Natural killer cell (primary cell): ENCODE measurements at regions not wholly inside any gene's neighbourhood (a gene's known extent, or its start where the extent isn't known, plus 50 kb on each side); places are given as distances from the start of the nearest gene placed in this dataset.

Experiments
- ATAC-seq, 3 donors: fragments of 150-1000 bp in 2 of 3; fragments of 200-7000 bp in 1 of 3; cut with Tn5 transposase; 1 replicate in 1 of 3; 2 replicates in 2 of 3; pipeline ENCODE4 v1.10.0; 2021; ENCODE audit warnings: mild to moderate bottlenecking in 2 of 3, moderate library complexity in 2 of 3
- DNase-seq, 2 donors: peaks; one replicate each; pipeline versions ENCODE4 v3.0.0 to v3.0.0-alpha.2; 2013 to 2021; ENCODE audit warnings: mixed read lengths in 1 of 2
- H3K27ac ChIP-seq: one replicate; pipeline ENCODE4 v1.5.1; 2013; ENCODE audit warnings: mild to moderate bottlenecking, low read length
- H3K27me3 ChIP-seq: one replicate; pipeline ENCODE4 v1.6.1; 2013; ENCODE audit warnings: low read length; ENCODE audit not compliant: control insufficient read depth, insufficient read depth
- H3K36me3 ChIP-seq: one replicate; pipeline ENCODE4 v1.6.1; 2013; ENCODE audit warnings: low read length; ENCODE audit not compliant: control insufficient read depth, insufficient read depth
- H3K4me1 ChIP-seq: one replicate; pipeline ENCODE4 v1.6.1; 2013; ENCODE audit warnings: low read length; ENCODE audit not compliant: control insufficient read depth, insufficient read depth
- H3K4me3 ChIP-seq: one replicate; pipeline ENCODE4 v1.5.1; 2013; ENCODE audit warnings: low read length
- H3K9me3 ChIP-seq: one replicate; pipeline ENCODE4 v1.6.1; 2013; ENCODE audit warnings: low read length; ENCODE audit not compliant: control insufficient read depth, insufficient read depth
- H3K27ac Mint-ChIP-seq, 2 donors: one replicate each; pipeline ENCODE4 v1.8.0; 2022; ENCODE audit warnings: mild to moderate bottlenecking in 2 of 2, mixed read lengths in 2 of 2, moderate library complexity in 1 of 2
- H3K27me3 Mint-ChIP-seq, 2 donors: one replicate each; pipeline ENCODE4 v1.8.0; 2022; ENCODE audit warnings: low read depth in 2 of 2, mixed read lengths in 2 of 2
- H3K36me3 Mint-ChIP-seq: one replicate; pipeline ENCODE4 v1.8.0; 2022; ENCODE audit warnings: mixed read lengths
- H3K4me1 Mint-ChIP-seq, 2 donors: one replicate each; pipeline ENCODE4 v1.8.0; 2022; ENCODE audit warnings: mixed read lengths in 2 of 2
- H3K4me3 Mint-ChIP-seq: one replicate; pipeline ENCODE4 v1.8.0; 2022; ENCODE audit warnings: mild to moderate bottlenecking, moderate library complexity, mixed read lengths
- H3K9me3 Mint-ChIP-seq, 2 donors: one replicate each; pipeline ENCODE4 v1.8.0; 2022; ENCODE audit warnings: mixed read lengths in 2 of 2
- CTCF ChIP-seq: fragments of 200-600 bp; IDR thresholded peaks from one replicate; pipeline ENCODE4 v1.8.0; 2022; ENCODE audit warnings: antibody characterized with exemption
- WGBS: methylation state at CpG from one replicate; pipeline ENCODE4 v1.1.7; 2013; ENCODE audit warnings: missing lambda C conversion rate; ENCODE audit not compliant: insufficient coverage; 5-methylcytosine and 5-hydroxymethylcytosine counted together
- intact Hi-C: fragments of 100-400 bp; cut with micrococcal nuclease; formaldehyde crosslinking; loops from one replicate; pipeline ENCODE4 v1.14.2; 2022

GRCh38 chr7:84565345-84566074, 370.9 kb upstream of the SEMA3A start:
- no peak overlapping the region for H3K27ac ChIP-seq
- H3K36me3 ChIP-seq = no peaks in the 10 kb centered on the region
- no peaks in the 10 kb centered on the region for H3K27me3 ChIP-seq
- Mint-ChIP-seq H3K27ac (no peak overlapping the region), H3K4me1 (no peaks in the 10 kb centered on the region), H3K27me3 (no peaks in the 10 kb centered on the region), H3K36me3 (no peaks in the 10 kb centered on the region), H3K9me3 (peaks cover 7 to 11% of the 10 kb centered on the region in 2 donors), H3K4me3 (no peak overlapping the region)
- intact Hi-C loops = loop anchor here (10.0 kb wide), 1 partner anchor 61 kb away; no protein-coding TSS in a partner anchor
- no peak overlapping the region for H3K4me3 ChIP-seq
- 100% methylated on average over 2 of the region's 2 CpGs for WGBS
- TF ChIP-seq CTCF = no peak
- no peaks in the 10 kb centered on the region for H3K4me1 ChIP-seq
- no peak for ATAC-seq
- H3K9me3 ChIP-seq = peaks cover 2% of the 10 kb centered on the region
- DNase-seq = no peak

GRCh38 chr7:84553711-84554110, 359.1 kb upstream of the SEMA3A start:
- Mint-ChIP-seq H3K4me3 (no peak overlapping the region), H3K27me3 (no peaks in the 10 kb centered on the region), H3K36me3 (peaks cover 17% of the 10 kb centered on the region), H3K9me3 (peaks cover 16 to 32% of the 10 kb centered on the region in 2 donors), H3K27ac (no peak overlapping the region), H3K4me1 (no peaks in the 10 kb centered on the region)
- DNase-seq (no peak), ATAC-seq (no peak)
- no peak overlapping the region for H3K27ac ChIP-seq
- intact Hi-C loops = no loop called here
- TF ChIP-seq CTCF = no peak
- no peaks in the 10 kb centered on the region for H3K4me1 ChIP-seq
- H3K9me3 ChIP-seq = peaks cover 3% of the 10 kb centered on the region
- no peaks in the 10 kb centered on the region for H3K36me3 ChIP-seq
- H3K4me3 ChIP-seq = no peak overlapping the region
- no peaks in the 10 kb centered on the region for H3K27me3 ChIP-seq

- H3K36me3 Mint-ChIP-seq = no peaks in the 10 kb centered on the region
- peaks cover 4% of the 10 kb centered on the region for H3K9me3 ChIP-seq
- DNase-seq = no peak
- H3K4me3 Mint-ChIP-seq = no peak overlapping the region
- peaks cover 7 to 16% of the 10 kb centered on the region in 2 donors for H3K9me3 Mint-ChIP-seq
- H3K4me1 ChIP-seq = no peaks in the 10 kb centered on the region
- no peak overlapping the region for H3K27ac ChIP-seq
- no peaks in the 10 kb centered on the region for H3K27me3 ChIP-seq
- ATAC-seq = no peak
- H3K27me3 Mint-ChIP-seq = no peaks in the 10 kb centered on the region
- H3K36me3 ChIP-seq = no peaks in the 10 kb centered on the region
- intact Hi-C loops = no loop called here
- no peak overlapping the region for H3K4me3 ChIP-seq
- WGBS = no CpG with 5 or more reads among the region's 1 CpG
- H3K27ac Mint-ChIP-seq = no peak overlapping the region
- H3K4me1 Mint-ChIP-seq = no peaks in the 10 kb centered on the region
- no peak for TF ChIP-seq CTCF
Measured at GRCh38 chr7:84549409-84549808, 354.8 kb upstream of the SEMA3A start.
